HPDE6-E6E7 (cell line): ENCODE measurements at regions not wholly inside any gene's neighbourhood (a gene's known extent, or its start where the extent isn't known, plus 50 kb on each side); places are given as distances from the start of the nearest gene placed in this dataset.
"Not testable (repeated sequence)": the region's sequence is repeated elsewhere in the genome, so short reads cannot be mapped to it uniquely, and the experiment has no call there.

Source experiments
- DNase-seq: peaks from one replicate; pipeline ENCODE4 v3.0.0; 2011; ENCODE audit warnings: missing footprints; ENCODE audit errors: extremely low spot score

DNA sequence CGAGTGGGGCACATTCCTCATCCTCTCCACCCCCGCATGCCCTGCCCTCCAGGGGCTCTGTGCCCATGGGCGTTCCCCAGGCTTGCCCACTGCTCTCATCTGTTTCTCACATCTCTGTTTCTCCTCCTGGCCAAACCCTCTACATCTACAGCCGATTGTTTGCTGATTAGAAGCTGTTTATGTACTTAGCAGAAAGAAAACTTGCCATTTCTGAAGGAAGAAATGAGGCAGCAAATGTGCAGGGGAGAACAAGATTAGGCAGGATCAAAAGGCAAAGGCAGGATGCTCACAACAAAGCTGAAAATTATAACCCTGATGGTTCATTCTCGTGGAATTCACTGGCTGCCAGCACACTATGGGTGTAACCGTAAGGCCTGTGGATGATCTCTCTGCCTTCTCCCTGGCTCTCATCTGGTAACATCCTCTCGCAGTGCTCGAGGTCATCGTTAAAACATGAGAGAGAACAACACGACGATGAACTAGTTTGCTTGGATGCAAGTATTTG lies 111.6 kb upstream of the KLF14 start:
- DNase-seq: peak; percentile 72

DNA sequence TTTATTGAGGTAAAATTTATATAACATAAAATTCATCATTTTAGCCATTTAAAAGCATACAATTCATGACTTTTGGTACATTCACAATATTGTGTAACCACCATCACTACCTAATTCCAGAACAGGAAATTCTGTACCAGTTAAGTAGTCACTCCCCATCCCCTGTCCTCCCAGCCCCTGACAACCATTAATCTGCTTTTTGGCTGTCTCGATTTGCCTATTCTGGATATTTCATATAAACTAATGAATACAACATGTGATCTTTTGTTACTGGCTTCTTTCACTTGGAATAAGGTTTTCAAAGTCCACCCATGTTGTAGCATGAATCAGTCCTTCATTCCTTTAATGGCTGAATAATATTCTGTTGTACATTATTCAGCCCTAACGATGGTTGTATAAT lies 115.6 kb upstream of the KLF14 start:
- DNase-seq: no peak

DNA sequence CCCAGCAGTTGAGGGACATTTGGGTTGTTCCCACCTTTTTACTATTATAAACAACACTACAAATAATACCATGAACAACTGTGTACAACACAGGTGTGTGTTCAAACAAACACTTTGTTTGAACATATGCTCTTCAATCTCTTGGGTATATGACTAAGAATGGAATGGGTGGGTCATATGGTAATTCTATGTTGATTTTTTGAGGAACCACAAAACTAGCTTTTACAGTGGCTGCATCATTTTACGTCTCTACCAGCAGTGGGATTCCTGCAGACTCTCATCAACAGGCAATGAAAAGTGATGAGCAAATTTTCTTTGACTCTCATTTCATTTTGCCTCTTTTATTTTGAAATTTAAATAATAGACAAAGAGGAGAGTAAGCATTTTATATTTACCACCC lies 116.9 kb upstream of the KLF14 start:
- no peak for DNase-seq

DNA sequence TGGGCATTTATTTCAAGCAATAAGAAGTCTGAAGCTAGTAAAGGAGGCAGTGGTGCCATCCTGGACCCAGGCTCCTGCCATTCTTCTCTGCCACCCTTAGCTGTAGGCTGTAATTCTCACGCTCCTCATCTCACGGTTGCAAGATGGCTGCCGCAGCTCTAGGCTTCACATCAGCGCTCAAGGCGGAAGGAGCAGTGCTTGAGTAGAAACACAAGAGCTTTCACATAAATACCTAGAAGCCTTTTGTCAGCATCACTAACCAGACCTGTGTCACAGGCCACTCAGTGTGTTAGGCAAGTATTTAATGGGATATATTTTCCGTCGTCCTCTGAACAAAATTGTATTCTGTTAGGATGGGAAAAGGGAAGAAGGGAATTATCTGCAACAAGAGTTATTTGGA lies 118.9 kb upstream of the KLF14 start:
- no peak for DNase-seq

DNA sequence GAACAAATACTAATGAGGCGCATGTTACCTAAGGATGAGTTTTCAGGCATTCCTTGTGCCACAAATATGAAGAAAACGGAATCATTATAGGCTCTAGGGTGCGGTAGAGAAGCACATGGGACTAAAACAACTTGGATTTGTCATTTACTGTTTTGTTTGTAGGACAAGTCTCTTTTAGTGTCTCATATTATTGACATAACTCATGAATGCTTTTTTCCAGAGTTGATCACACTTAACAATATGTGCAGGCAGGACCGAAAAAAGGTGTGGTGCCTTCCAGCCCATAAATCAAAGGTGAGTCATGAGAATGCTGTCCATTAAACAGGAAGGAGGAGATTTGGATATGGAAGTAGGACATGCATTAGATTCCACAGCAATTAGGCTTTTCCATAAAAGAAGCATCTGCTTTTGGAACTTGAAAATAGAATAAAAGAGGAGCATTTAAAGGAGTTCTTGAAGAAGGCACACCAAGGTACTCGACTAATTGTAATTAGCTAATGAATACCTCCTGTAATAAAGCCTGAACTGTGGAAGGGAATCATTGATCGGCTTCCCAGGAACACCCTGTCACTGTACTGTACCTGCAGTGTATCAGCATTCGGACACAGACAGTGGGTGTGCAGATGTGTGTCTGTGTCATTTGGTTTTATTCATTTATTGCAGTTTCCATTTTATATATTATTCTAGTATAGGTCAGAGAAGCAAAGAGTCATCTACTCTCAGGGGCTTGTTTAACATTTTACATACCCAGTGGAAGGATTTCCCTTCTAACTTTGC lies 119.7 kb upstream of the KLF14 start:
- peak; percentile 60 for DNase-seq

DNA sequence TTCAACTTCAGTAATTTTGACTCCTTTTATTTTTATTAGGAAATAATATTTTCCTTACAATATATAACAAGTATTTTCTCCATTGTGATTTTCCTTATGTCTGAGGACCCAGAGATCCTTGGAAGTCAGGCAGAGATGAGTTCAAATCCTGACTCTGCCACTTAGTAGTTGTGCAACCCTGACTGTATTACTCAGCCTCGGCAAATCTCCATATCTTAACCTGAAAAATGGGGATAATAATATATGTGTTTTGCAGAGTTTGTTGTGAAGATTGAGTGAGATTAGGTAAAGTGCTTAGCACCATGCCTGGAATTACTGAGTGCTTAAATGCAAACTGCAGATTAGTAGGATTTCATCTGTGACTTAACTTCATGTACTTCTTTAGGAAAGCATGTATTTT lies 120.5 kb upstream of the KLF14 start:
- no peak for DNase-seq

DNA sequence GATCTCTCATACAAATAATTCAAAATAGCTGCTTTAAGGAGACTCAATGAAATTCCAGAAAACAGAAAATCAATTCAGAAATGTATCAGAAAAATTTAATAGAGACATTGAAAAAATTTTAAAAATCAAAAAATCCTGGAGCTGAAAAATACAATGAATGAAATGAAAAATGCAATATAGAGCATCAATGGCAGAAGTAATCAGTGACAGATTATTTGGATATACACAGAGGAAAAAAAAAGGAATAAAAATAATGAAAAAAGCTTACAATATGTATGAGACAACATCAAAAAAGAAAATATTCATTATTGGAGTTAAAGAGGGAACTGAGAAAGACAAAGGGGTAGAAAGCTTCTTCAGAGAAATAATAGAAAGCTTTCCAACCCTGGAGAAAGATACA lies 122.9 kb upstream of the KLF14 start:
- no peak for DNase-seq

DNA sequence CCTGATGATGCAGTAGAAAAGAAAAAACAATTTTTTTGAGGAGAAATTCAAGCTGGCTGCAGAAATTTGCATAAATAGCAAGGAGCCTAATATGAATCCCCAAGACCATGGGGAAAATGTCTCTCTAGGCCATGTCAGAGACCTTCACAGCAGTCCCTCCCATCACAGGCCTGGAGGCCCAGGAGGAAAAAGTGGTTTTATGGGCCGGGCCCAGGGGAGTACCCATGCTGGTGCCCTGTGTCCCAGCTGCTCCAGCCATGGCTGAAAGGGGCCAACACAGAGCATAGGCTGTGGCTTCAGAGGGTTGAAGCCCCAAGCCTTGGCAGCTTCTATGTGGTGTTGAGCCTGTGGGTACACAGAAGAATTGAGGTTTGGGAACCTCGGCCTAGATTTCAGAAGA lies 126.8 kb upstream of the KLF14 start:
- not testable (repeated sequence) for DNase-seq

DNA sequence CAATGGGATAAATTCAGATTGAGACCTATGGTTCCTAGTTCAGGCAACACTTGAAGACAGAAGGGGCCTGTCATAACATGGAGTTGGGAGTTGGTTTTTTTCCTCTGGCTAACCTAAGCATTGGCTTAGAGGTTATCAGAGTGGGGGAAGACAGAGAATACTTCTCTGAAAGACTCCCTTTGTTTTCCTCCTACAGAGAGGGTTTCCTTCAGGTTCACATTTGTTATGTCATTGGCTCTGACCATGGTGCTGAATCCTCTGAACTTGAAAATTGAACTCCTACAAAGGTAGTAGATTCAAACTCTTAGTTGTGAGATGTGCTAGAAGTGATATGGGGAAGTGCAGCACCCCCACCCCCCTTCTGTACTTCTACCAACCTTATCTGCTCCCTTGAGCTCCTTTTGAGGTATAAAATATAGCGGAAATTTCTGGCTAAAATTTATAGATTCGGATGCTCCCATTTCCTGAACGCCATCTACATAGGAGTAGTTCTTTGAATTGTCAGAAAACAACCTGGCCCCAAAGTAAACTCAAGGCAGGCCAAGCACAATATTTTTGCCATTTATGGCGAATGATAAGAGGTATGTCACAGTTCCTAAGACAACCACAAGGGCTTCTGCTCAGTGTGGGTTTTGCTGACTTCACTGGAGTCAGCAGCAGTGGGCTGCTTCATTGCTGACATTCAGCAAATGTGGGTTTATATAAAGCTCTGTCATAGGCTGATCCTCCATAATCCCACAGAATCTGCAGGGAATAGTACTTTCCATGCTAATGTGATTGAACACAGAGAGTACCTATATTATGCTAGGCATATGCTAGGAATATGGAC lies 131.6 kb upstream of the KLF14 start:
- no peak for DNase-seq

DNA sequence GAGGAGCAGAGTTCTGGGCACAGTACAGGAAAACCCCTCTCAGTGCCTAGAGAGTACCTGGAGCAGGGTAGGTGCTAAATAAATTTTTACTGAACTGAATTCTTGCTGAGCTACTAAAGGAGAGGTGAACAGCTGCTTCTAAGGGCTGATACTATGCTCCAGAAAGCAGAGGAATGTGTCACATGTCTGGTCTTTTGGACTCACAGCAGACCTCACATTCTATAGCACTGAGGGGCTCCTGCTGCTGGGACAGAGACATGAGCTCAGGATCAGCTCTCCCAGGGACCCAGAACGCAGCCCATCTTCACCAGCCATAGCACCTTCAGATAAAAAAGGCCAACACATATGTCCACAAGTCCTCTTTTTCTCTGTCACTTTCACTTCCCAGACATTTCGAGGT lies 133.0 kb upstream of the KLF14 start:
- DNase-seq: no peak

DNA sequence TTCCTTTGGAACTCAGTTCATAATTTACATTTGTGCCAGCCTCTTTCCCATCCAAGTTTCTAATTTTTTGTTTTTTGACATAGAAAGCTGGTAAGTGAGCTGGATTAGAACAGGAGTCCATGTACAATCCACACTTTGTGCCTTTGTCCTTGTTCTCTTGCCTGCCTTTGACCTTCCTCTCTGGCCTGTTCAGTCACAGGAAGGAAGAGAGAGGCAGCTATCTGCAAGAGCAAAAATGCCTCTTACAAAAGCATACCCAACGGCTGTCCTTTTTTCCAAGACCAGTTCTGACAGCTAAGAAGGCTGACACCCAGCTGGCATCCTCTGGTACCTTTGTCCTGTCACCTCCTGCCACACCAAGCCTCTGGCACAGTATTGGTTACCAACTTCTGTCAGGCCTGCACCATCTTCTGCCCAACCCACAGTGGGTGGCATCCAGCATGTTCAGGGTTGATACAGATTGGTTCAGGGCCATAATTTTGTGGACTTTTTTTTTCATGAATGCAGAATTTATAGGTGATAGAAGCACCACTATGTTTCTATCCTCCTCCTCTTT lies 133.7 kb upstream of the KLF14 start:
- no peak for DNase-seq

DNA sequence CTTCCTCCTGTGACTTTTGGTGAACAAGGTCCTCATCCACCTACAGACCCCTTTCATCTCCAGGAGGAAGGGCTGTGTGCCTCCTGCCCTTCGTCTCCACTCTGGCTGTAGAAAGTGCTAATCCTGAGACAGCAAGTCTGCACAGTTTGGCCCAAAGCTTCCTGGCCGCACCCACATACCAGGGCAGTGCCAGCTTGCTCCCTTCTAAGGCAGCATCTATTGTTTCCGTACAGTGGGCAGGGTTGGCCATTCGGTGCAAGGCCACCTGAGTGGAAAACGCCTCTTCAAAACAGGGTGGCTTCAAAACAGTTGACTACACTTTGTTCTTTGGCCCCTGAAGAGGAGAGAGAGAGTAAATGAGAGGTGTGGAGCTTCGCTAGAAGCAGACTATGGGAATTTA lies 134.1 kb upstream of the KLF14 start:
- no peak for DNase-seq

DNA sequence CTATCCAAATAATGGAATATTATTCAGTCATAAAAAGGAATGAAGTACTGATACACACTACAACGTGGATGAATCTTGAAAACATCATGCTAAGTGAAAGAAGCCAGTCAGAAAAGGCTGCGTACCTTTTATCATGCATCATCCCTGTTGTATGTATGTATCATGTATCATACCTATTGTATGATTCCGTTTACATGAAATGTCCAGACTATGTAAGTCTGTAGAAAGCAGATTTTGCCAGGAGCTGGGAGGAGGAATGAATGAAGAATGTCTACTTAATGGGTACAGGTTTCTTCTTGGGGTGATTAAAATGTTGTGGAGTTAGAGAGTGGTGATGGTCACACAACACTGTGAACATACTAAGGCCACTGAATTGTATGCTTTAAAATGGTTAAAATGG lies 135.9 kb upstream of the KLF14 start:
- no peak for DNase-seq

DNA sequence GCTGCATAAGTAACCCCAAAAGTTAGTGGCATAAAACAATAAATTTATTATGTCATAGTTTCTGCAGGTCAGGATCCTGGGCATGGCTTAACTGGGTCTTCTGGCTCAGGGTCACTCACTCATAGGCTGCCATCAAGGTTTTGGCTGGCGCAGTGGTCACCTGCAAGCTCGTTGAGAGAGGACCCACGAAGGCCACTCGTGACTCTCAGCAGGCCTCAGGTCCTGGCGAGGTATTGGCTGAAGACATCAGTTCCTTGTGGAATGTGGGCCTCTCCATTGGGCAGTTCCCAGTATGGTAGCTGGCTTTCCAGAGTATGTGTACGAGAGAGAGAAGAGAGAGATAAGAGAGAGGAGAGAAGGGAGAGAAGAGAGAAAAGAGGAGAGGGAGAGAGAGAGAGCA lies 138.3 kb upstream of the KLF14 start:
- DNase-seq: no peak

DNA sequence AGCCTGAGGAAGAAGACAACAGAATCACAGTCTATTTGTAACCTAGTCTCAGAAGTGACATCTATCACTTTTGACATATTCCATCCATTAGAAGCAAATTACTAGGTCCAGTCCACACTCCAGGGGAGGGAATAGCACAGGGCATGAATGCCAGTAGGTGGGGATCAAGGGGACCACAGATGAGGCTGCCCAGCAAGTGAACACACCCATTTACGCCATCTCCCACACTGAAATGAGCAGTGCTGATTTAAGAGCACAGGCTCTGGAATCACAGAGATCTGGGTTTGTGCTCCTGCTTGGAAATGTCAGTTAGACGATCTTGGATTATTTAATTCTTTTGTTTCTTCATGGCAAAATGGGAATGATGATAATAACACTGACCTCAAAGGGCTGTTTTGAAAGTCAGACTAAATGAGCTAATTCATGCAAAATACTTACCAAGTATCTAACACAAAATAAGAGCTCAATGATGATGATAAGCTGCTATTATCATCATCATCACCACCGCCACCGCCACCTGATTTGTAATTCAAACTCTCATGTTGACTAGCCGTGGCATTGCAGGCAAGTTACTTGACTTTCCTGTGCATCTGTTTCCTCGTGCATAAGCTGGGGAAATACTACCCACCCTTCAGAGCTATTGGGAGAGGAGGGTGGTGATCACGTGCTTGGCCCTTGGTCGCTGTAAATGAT lies 138.9 kb upstream of the KLF14 start:
- no peak for DNase-seq

DNA sequence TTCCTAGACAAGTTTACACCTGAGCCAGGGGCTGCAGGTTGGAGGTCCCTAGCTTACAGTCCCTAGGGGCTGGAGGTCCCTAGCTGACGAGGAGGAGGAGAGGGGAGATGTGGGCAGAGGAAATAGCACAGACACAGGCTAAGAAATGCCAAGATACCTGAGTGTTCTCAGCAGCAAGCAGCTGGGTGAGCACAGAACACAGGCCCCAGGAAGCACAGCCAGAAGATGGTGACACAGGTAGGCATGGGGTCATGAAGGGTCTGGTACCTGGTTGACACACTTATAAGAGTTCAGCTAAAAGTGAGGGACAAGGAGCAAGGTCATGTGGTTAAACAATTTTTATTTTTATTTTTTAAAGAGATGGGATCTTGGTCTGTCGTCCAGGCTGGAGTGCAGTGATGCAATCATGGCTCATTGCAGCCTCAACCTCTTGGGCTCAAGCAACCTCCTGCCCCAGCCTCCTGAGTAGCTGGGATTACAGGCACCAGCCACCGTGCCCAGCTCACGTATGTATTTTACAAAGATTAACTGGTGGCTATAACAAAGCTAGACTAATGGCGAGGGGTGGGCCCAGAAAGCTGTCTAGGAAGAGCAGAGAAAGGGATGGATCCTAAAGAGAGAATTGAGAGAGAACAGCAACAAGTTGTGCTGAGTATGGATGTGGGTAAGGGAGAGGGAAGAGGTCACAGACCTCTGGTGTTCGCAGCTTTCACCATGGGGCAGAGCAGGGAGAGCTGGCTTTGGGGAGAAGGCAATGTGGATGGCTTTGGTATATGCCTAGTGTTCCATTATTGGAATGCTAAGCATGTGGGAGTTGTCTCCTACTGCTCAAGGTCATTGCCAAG lies 140.3 kb upstream of the KLF14 start:
- no peak for DNase-seq

DNA sequence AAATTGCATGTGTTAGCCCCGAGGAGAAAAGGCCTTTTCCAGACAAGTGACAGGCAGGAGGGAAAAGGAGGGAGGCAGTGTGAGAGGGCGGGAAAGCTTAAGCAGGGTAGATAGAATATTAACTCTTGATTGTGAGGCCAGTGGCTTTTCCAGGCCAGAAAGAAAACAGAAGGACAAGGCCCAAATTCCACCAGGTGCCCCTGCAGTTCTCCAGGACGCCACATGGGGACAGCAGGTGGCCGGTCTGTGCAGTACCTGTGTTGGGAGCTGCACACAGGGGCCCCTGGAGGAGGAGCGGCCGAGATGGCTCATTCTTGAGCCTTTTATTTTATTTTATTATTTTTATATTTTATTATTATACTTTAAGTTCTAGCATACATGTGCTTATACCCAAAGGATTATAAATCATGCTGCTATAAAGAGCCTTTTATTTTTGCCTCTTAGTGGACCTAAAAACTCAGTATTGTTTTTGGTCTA lies 141.3 kb upstream of the KLF14 start:
- no peak for DNase-seq

DNA sequence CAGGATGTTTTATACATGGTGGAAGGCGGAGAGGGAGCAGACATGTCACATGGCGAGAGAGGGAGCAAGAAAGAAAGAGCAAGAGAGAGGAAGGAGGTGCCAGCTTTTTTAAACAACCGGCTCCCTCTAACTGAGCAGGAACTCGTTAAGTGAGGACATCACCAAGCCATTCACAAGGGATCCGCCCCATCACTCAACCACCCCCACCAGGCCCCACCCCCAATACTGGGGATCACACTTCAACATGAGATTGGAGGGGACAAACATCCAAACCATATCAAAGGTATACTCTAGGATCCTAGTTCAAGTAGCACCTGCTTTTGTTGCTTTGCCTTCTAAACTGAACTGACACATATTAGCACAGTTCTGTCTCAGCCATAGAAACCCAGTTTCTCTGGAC lies 141.9 kb upstream of the KLF14 start:
- DNase-seq: no peak

DNA sequence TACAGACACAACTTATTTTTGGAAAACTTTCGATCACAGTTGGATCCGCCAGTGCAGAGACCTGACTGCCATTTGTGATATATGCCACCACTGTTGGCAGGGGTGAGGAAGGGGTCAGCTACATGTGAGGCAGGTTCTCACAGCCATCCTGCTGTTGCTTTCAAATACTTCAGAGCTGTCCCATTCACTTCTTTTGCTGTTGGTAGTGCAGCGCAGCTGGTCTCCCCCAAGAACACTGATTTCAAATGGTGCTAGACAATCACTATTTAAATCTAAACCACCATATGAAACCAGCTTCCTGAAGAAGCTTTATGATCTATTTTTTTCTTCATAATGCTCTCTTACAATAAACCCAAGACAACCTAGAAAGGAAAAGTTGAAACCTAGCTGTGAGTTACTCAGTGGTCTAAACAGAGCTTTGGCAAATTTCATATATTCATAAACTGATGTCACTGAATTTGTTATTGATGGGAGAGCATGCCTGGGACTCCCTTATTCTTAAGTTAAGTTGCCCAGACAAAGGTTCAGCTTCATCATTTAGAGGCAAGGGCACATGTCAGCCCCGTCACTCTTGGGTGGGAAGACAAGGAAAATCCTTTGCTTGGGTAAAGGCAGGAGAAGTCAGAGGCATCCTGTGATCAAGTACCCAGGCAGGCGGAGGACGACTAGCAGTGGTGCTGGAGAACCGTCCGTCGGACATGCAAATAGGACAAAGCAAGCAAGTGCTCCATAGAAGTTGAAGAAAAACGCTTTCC lies 143.4 kb upstream of the KLF14 start:
- no peak for DNase-seq

DNA sequence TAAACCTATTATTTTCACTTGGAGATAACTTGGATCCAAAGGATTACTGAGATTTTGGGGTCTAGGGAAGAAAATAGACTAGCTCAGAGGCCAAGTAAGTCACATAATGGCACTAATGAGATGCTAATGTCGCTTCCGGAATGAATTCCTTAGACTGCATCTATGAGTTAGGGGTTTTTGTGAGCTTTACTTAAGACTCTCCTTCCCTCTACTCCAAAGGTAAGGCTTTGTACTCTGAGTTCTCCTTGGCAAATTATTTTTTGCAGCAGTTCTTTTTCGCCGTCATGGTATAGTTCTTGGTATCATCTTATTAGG lies 143.9 kb upstream of the KLF14 start:
- DNase-seq: no peak

DNA sequence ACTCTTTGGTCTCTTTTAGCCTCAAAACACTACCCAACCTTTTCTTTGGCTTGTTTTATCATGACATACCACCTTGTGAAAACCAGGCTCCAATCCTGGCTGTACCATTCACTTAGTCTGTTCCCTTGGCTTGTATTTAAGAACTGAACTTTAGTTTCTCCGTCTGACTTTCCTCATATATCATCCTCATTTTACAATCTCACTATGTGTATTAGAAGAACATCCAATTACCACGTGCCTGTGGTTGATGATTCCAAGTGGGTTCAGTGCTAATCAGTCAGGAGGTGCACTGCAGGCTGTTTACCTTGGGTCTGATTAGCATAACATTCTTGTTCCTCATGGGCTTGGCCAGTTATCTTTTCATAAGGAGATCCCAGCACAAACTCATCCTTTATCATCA lies 144.8 kb upstream of the KLF14 start:
- no peak for DNase-seq
